ENCODE measurements at regions not wholly inside any gene's neighbourhood (a gene's known extent, or its start where the extent isn't known, plus 50 kb on each side); places are given as distances from the start of the nearest gene placed in this dataset.
"Not testable (repeated sequence)": the region's sequence is repeated elsewhere in the genome, so short reads cannot be mapped to it uniquely, and the experiment has no call there.

DNA sequence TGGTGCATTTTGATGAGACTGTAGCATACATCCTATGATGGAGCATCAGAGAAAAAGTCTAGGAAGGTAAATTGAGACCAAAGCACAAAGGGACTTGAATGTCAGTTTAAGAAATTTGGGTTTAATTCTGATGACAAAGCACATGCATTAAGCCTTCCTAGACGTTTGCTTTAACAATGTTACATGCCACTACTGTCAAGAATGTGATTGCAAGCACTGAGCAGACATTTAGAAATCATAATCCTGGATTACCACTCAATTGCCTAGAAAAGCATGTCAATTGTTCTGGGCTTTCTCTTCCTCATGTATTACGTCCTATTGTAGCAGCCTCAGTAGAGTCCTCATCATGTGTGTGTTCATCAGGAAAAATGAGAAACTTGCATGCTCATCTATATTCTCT is 117.1 kb downstream of the ZNF281 start:
- in situ Hi-C loops (cut with MboI; ENCODE audit: low pct_unique_long_range_greater_than_20kb, low sequenced_read_pairs): loop anchor here (25.0 kb wide), 1 partner anchor 605 kb away; no protein-coding TSS in a partner anchor
- DNase-seq: no peak

DNA sequence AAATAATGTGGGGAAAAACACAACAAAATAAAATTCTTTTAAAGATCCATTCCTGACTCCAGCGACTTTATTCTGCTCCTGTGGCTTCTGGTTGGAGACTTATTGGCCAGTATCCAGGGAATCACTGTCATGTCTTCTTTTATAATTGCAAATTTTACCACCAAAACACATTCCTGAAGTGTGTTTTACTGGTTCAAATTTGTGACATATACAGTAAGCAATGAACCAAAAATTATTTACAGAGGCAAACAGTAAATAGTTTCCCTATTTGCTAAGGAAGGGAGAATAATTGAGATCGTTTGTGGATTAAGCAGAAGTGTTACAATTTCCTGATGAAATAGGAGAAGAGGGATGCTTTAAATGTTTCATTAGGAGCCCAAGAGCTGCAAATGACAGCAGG is 118.7 kb downstream of the ZNF281 start:
- in situ Hi-C loops (cut with MboI; ENCODE audit: low pct_unique_long_range_greater_than_20kb, low sequenced_read_pairs): loop anchor here (25.0 kb wide), 1 partner anchor 604 kb away; no protein-coding TSS in a partner anchor
- DNase-seq: no peak

DNA sequence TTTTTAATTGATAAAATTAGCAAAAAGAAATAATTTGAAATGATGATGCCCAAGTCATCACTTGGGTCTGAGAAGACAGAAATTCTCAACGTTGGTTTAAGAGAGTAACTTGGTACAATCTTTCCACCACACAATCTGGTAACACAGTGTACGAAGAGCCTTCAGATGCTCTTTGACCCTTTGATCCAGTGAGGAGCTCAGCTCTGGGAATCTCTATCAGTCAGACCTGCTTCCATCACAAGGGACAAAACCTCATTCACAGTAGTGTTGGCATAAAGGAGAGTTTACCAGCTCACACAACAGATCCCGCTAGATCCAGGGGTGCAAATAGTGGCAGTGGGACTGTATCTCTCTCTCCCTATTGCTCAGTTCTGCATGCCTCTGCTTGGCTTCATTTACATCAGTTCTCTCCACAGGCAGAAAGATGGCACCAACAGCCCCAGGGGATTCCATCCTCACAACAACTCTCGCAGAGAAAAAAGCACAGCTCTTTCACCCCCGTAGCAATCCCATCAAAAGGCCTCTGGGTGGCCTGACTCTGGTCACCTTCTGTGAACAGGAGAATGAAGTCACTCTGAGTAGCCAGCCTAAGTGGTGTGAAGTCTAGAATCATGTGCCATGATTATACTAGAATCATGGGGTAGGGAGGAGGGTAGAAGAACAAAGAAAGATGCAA is 119.7 kb downstream of the ZNF281 start:
- in situ Hi-C loops (cut with MboI; ENCODE audit: low pct_unique_long_range_greater_than_20kb, low sequenced_read_pairs): loop anchor here (25.0 kb wide), 1 partner anchor 603 kb away; no protein-coding TSS in a partner anchor
- no peak for DNase-seq

DNA sequence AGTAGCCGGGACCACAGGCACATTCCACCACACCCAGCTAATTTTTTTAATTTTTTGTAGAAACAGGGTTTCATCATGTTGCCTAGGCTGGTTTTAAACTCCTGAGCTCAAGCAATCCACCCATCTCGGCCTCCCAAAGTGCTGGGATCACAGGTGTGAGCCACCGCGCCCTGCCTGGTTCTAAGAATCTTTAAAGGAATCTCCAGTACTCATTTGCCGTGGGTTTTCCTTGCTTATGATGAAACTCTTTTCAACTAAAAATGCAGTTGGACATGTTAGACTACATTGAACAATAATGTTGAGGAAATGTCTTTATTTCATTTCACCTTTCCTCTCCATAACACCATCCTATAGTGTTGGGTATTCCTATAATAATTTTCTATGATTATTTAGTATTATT is 121.6 kb downstream of the ZNF281 start:
- no peak for DNase-seq
- in situ Hi-C loops (cut with MboI; ENCODE audit: low pct_unique_long_range_greater_than_20kb, low sequenced_read_pairs): loop anchor here (25.0 kb wide), 1 partner anchor 601 kb away; no protein-coding TSS in a partner anchor

- not testable (repeated sequence) for DNase-seq
- in situ Hi-C loops (cut with MboI; ENCODE audit: low pct_unique_long_range_greater_than_20kb, low sequenced_read_pairs): loop anchor here (25.0 kb wide), 1 partner anchor 597 kb away; no protein-coding TSS in a partner anchor
Observed at GRCh38 chr1:200284236-200284635, 125.6 kb downstream of the ZNF281 start.

GRCh38 chr1:200282497-200283122 is 127.2 kb downstream of the ZNF281 start:
- peak; percentile 39 for DNase-seq
- in situ Hi-C loops (cut with MboI; ENCODE audit: low pct_unique_long_range_greater_than_20kb, low sequenced_read_pairs): loop anchor here (25.0 kb wide), 1 partner anchor 595 kb away; no protein-coding TSS in a partner anchor

DNA sequence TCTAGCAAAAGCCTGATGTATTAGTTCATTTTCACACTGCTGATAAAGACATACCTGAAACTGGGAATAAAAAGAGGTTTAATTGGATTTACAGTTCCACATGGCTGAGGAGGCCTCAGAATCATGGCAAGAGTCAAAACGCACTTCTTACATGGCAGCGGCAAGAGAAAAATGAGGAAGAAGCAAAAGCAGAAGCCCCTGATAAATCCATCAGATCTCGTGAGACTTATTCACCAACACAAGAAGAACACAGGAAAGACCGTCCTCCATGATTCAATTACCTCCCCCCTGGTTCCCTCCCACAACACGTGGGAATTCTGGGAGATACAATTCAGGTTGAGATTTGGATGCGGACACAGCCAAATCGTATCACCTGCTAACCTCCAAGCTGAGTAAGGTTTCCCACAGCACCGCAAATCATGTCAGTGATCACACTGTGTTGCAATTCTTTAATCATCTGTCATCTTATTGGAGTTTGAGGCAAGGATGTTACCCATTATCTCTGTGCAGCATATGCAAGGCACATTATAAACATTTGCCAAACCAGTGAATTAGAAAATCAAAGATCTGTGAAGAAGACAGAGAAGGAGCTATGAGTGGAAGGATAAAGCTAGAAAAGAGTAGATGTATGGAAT is 128.5 kb downstream of the ZNF281 start:
- peak; percentile 64 for DNase-seq
- in situ Hi-C loops (cut with MboI; ENCODE audit: low pct_unique_long_range_greater_than_20kb, low sequenced_read_pairs): loop anchor here (25.0 kb wide), 1 partner anchor 594 kb away; no protein-coding TSS in a partner anchor

DNA sequence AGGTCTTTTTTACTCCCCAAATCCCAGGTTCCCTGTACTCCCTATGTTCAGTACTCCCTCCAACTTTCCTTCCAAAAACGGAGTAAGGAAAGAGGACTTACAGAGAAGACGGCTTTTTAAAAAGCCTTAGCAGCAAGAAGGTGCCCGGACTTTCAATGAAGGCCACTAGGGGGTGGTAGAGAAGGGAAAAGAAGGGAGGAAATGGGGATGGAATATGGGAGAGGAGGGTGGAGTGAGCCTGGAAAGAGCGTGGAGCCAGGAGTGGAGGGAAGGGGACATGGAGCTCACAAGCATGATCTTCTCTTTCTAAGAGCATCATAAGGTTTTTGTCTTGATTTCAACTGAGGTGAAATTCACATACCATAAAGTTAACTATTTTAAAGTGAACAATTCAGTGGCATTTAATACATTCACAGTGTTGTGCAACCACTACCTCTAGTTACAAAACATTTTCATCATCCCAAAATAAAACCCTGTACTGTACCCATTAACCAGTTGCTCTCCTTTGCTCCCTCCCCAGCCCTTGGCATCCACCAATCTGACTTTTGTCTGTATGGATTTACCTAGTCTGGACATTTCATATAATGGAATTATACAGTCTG is 129.9 kb downstream of the ZNF281 start:
- in situ Hi-C loops (cut with MboI; ENCODE audit: low pct_unique_long_range_greater_than_20kb, low sequenced_read_pairs): loop anchor here (25.0 kb wide), 1 partner anchor 593 kb away; no protein-coding TSS in a partner anchor
- DNase-seq: peak; percentile 65

GRCh38 chr1:200275816-200276453 is 133.9 kb downstream of the ZNF281 start:
- in situ Hi-C loops (cut with MboI; ENCODE audit: low pct_unique_long_range_greater_than_20kb, low sequenced_read_pairs): loop anchor here (25.0 kb wide), 1 partner anchor 589 kb away; no protein-coding TSS in a partner anchor
- no peak for DNase-seq

- in situ Hi-C loops (cut with MboI; ENCODE audit: low pct_unique_long_range_greater_than_20kb, low sequenced_read_pairs): loop anchor here (25.0 kb wide), 1 partner anchor 588 kb away; no protein-coding TSS in a partner anchor
- no peak for DNase-seq
Observed at GRCh38 chr1:200275415-200275814, 134.4 kb downstream of the ZNF281 start.

GRCh38 chr1:200274116-200274515 is 135.7 kb downstream of the ZNF281 start:
- in situ Hi-C loops (cut with MboI; ENCODE audit: low pct_unique_long_range_greater_than_20kb, low sequenced_read_pairs): no loop called here
- no peak for DNase-seq

GRCh38 chr1:200272481-200273068 is 137.3 kb downstream of the ZNF281 start:
- no peak for DNase-seq
- in situ Hi-C loops (cut with MboI; ENCODE audit: low pct_unique_long_range_greater_than_20kb, low sequenced_read_pairs): no loop called here

- no peak for DNase-seq
Observed at GRCh38 chr1:200269256-200269655, 140.6 kb downstream of the ZNF281 start.

GRCh38 chr1:200267937-200268336 is 141.9 kb downstream of the ZNF281 start:
- in situ Hi-C loops (cut with MboI; ENCODE audit: low pct_unique_long_range_greater_than_20kb, low sequenced_read_pairs): no loop called here
- no peak for DNase-seq

More at GRCh38 chr1:200269256-200269655, 140.6 kb downstream of the ZNF281 start:
- in situ Hi-C loops (cut with MboI; ENCODE audit: low pct_unique_long_range_greater_than_20kb, low sequenced_read_pairs): no loop called here

DNA sequence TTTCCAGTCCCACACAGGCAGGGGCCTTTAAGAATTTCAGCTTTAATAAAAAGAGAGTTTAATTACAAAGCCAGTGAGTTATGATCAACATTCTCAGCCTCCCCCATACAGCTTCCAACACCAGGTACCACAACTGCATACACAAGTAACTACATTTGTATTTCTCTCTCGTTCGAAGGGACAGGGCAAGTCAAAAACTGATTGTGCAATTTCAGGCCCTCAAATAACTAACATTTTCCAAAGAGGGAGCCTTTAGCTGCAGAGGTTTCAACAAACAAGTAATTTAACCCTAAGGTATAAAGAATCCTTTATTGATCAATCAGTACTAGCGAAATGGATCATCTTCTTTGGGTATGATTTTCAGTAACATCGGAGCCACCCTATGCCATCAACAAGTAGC is 142.4 kb downstream of the ZNF281 start:
- no peak for DNase-seq
- in situ Hi-C loops (cut with MboI; ENCODE audit: low pct_unique_long_range_greater_than_20kb, low sequenced_read_pairs): no loop called here

GRCh38 chr1:200266871-200267270 is 143.0 kb downstream of the ZNF281 start:
- no peak for DNase-seq
- in situ Hi-C loops (cut with MboI; ENCODE audit: low pct_unique_long_range_greater_than_20kb, low sequenced_read_pairs): no loop called here

DNA sequence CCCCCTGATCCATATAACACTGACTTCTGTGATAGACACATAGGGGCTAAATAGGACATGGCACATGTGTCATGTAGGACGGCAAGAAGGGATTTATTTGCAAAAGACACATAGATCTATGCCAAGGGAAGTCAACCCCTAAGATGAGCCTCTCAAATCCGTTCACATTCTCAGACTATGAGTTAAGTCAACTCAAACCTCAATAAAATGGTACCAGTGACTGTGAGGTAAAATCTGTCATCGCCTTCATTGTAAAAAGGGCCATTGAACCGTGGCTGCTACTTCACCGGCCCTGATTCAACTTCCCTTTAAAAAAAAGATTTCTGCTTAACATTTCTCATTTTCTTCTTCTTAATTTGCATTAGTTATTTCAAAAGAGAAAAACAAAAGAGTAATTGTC is 144.0 kb downstream of the ZNF281 start:
- DNase-seq: peak; percentile 43
- in situ Hi-C loops (cut with MboI; ENCODE audit: low pct_unique_long_range_greater_than_20kb, low sequenced_read_pairs): no loop called here

DNA sequence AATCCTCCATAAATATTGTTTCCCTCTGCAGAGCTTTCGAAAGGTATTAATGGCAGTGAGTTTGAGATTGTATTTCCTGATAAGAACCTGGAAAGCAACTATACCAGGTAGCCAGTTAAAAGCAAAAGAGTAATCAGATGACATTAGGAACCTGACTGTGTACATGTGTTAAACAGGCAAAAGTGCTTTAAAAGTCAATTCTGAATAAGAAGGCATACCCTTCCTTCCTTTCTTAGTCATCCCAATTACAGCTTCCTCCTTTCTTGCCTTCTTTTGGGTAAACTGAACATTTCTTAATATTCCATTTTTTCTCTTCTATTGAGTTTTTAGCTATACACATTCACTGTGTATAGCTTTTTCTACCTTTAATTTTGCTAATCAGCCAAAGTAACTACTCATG is 144.7 kb downstream of the ZNF281 start:
- in situ Hi-C loops (cut with MboI; ENCODE audit: low pct_unique_long_range_greater_than_20kb, low sequenced_read_pairs): no loop called here
- DNase-seq: no peak

GRCh38 chr1:200263203-200263602 is 146.6 kb downstream of the ZNF281 start:
- in situ Hi-C loops (cut with MboI; ENCODE audit: low pct_unique_long_range_greater_than_20kb, low sequenced_read_pairs): no loop called here
- DNase-seq: no peak

Measured in KBM-7 (cell line).